Sigmoid colon (tissue), 6 donors: ENCODE measurements at regions not wholly inside any gene's neighbourhood (a gene's known extent, or its start where the extent isn't known, plus 50 kb on each side); places are given as distances from the start of the nearest gene placed in this dataset.

Experiments used
- DNase-seq: peaks from one replicate; pipeline ENCODE4 v3.0.0-alpha.2; 2019
- H3K27ac ChIP-seq, 4 donors: fragments of 200-600 bp; sonication (generic); one replicate each; pipeline ENCODE4 v1.5.1; 2016 to 2019; ENCODE audit warnings: mild to moderate bottlenecking in 1 of 4
- H3K27me3 ChIP-seq, 3 donors: fragments of 200-600 bp; sonication (generic); one replicate each; pipeline ENCODE4 v1.5.1; 2019; ENCODE audit warnings: mild to moderate bottlenecking in 1 of 3
- H3K36me3 ChIP-seq, 4 donors: fragments of 200-600 bp; sonication (generic); one replicate each; pipeline ENCODE4 v1.5.1; 2016 to 2019
- H3K4me1 ChIP-seq, 4 donors: fragments of 200-600 bp; sonication (generic); one replicate each; pipeline ENCODE4 v1.5.1; 2017 to 2019
- H3K4me3 ChIP-seq, 4 donors: fragments of 200-600 bp; sonication (generic); one replicate each; pipeline ENCODE4 v1.5.1; 2017 to 2019; ENCODE audit warnings: mild to moderate bottlenecking in 2 of 4, moderate library complexity in 1 of 4
- H3K9me3 ChIP-seq, 4 donors: fragments of 200-600 bp in 3 of 4; sonication (generic) in 3 of 4; one replicate each; pipeline versions ENCODE4 v1.5.1 to v1.6.1; 2013 to 2019
- EP300 ChIP-seq, 4 donors: sonication (generic); formaldehyde crosslinking; IDR thresholded peaks; one replicate each; pipeline ENCODE4 v1.6.1; 2017; ENCODE audit warnings: antibody characterized with exemption in 4 of 4
- POLR2A ChIP-seq, 2 donors: fragments of 450-650 bp; IDR thresholded peaks; one replicate each; pipeline ENCODE4 v1.6.1; 2016; ENCODE audit warnings: antibody characterized with exemption in 2 of 2, mild to moderate bottlenecking in 2 of 2, moderate library complexity in 2 of 2
- POLR2AphosphoS5 ChIP-seq, 4 donors: sonication (generic); formaldehyde crosslinking; IDR thresholded peaks; one replicate each; pipeline ENCODE4 v1.6.1; 2017; ENCODE audit warnings: antibody characterized with exemption in 4 of 4
- WGBS, 2 donors: extraction: QIAGEN DNeasy Blood & Tissue Kit; methylation state at CpG; one replicate each; pipeline ENCODE4 v1.1.7; 2013; 5-methylcytosine and 5-hydroxymethylcytosine counted together
- intact Hi-C: fragments of 100-400 bp; cut with DNase I; formaldehyde crosslinking; loops from one replicate; pipeline ENCODE4 v1.15.1; 2023
- TF ChIP-seq, protein P1 (sequence below), 4 experiments: fragments of 450-650 bp in 3 of 4; fragments of 200-600 bp in 1 of 4; IDR thresholded peaks; one replicate each; pipeline ENCODE4 v1.5.1; 2016 to 2019; ENCODE audit warnings: antibody characterized with exemption in 4 of 4, mild to moderate bottlenecking in 3 of 4, moderate library complexity in 2 of 4
- donor health status: healthy with polysubstance abuse.
- donor health status: healthy.

DNA sequence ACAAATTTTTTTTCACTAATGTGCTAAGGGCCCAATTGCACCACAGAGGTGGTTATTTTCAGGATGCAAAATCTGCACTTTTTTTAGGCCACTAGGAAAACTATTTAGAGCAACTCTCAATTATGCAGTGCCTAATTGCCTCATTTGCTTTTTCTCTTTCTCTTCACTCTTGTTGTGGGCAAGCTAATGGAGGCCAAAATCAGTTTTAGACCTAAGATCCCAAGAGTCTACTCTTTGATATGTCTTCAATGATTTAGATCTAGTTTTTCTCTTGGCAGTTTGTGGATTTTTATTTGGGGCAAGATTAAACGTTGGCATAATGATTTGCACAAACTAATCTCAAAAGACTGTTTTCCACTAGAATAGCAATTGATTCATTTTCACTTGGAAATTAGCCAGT lies 1996.9 kb downstream of the LRRC4C start:
- no peaks in the 10 kb centered on the region for H3K4me1 ChIP-seq
- intact Hi-C loops, result no loop called here
- H3K9me3 ChIP-seq, result no peaks in the 10 kb centered on the region
- no peak overlapping the region for H3K4me3 ChIP-seq
- DNase-seq, result no peak
- TF ChIP-seq, protein P1, sequence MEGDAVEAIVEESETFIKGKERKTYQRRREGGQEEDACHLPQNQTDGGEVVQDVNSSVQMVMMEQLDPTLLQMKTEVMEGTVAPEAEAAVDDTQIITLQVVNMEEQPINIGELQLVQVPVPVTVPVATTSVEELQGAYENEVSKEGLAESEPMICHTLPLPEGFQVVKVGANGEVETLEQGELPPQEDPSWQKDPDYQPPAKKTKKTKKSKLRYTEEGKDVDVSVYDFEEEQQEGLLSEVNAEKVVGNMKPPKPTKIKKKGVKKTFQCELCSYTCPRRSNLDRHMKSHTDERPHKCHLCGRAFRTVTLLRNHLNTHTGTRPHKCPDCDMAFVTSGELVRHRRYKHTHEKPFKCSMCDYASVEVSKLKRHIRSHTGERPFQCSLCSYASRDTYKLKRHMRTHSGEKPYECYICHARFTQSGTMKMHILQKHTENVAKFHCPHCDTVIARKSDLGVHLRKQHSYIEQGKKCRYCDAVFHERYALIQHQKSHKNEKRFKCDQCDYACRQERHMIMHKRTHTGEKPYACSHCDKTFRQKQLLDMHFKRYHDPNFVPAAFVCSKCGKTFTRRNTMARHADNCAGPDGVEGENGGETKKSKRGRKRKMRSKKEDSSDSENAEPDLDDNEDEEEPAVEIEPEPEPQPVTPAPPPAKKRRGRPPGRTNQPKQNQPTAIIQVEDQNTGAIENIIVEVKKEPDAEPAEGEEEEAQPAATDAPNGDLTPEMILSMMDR (IDR thresholded peaks at IDR 0.05), result no peak
- TF ChIP-seq POLR2A (IDR thresholded peaks at IDR 0.05), result no peak
- no peaks in the 10 kb centered on the region for H3K36me3 ChIP-seq
- H3K27ac ChIP-seq, result no peak overlapping the region
- WGBS, 2 donors, result 32 to 54% methylated on average over 1 of the region's 1 CpG
- H3K27me3 ChIP-seq, result no peaks in the 10 kb centered on the region

DNA sequence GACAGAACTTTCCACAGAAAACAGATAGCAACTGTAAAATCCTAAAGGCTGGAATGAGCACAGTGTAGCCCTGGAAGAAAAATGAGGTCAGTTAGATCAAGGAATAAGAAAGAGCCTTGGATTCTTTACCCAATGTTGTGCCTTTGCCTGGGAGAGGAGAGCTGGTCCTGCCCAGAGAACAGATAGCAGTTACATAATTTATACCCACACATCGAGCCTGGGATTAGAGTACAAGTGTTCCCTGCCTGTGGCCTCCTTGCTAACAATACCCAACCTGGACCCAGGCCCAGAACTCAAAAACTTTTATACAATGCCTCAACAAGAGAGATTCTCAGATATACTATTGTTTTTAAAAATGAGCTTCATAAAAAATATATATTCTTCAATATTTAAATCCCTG lies 1998.4 kb downstream of the LRRC4C start:
- Histone ChIP-seq H3K4me3 (no peak overlapping the region), H3K36me3 (no peaks in the 10 kb centered on the region), H3K27me3 (no peaks in the 10 kb centered on the region), H3K9me3 (no peaks in the 10 kb centered on the region), H3K4me1 (no peaks in the 10 kb centered on the region), H3K27ac (no peak overlapping the region)
- intact Hi-C loops, result no loop called here
- no peak for DNase-seq
- WGBS, 2 donors, result 61 to 69% methylated on average over 1 of the region's 1 CpG
- TF ChIP-seq POLR2A (IDR thresholded peaks at IDR 0.05) (no peak), POLR2AphosphoS5 (IDR thresholded peaks at IDR 0.05) (no peak), EP300 (IDR thresholded peaks at IDR 0.05) (no peak)
- TF ChIP-seq, protein P1 (IDR thresholded peaks at IDR 0.05), result no peak

DNA sequence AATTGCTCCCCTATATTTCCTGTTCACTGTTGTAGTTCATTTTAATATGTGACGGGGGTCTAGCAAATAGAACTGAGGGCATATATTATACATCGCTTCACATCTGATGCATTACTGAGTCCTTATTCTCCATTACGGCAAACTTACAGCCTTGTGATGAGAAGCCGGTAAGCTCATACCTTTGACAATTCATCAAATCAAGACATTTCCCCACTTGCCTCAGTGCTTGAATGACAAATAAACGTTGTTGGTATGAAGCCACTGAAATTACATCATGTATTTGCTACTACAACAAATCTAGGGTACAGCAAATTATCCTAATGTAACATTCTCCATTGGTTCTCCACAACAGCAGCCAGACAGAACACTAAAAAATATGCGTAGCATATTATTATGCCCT lies 1999.8 kb downstream of the LRRC4C start:
- Histone ChIP-seq H3K4me3 (no peak overlapping the region), H3K27me3 (no peaks in the 10 kb centered on the region), H3K36me3 (no peaks in the 10 kb centered on the region), H3K27ac (no peak overlapping the region), H3K4me1 (no peaks in the 10 kb centered on the region), H3K9me3 (no peaks in the 10 kb centered on the region)
- WGBS, 2 donors, result 79 to 86% methylated on average over 6 of the region's 6 CpGs
- intact Hi-C loops, result no loop called here
- TF ChIP-seq, protein P1 (IDR thresholded peaks at IDR 0.05), result no peak
- no peak for TF ChIP-seq EP300 (IDR thresholded peaks at IDR 0.05)
- no peak for TF ChIP-seq POLR2AphosphoS5 (IDR thresholded peaks at IDR 0.05)
- TF ChIP-seq POLR2A (IDR thresholded peaks at IDR 0.05), result no peak
- no peak for DNase-seq

DNA sequence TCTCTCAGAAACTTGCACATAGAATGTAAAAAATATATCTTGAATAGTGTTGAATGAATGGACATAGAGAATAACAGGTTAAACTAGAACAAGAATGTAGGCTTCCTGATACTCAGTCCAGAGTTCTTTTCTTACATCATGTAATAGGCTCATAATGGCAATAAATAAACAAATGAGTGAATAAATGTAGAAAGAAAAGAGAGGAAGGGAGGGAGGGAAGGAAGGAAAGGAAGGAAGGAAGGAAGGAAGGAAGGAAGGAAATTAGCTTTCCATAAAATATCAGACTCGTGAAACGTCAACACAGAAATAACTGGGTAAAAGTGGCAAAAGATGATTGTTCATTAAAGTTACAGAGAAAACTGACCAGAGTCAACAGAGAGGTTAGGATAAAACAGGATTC lies 2001.0 kb downstream of the LRRC4C start:
- no peaks in the 10 kb centered on the region for H3K9me3 ChIP-seq
- no peaks in the 10 kb centered on the region for H3K36me3 ChIP-seq
- 63 to 74% methylated on average over 2 of the region's 2 CpGs for WGBS, 2 donors
- no peaks in the 10 kb centered on the region for H3K27me3 ChIP-seq
- H3K4me1 ChIP-seq, result no peaks in the 10 kb centered on the region
- no peak for TF ChIP-seq EP300 (IDR thresholded peaks at IDR 0.05)
- TF ChIP-seq POLR2A (IDR thresholded peaks at IDR 0.05), result no peak
- TF ChIP-seq POLR2AphosphoS5 (IDR thresholded peaks at IDR 0.05), result no peak
- TF ChIP-seq, protein P1 (IDR thresholded peaks at IDR 0.05), result no peak
- intact Hi-C loops, result no loop called here
- no peak overlapping the region for H3K27ac ChIP-seq
- DNase-seq, result no peak
- no peak overlapping the region for H3K4me3 ChIP-seq

DNA sequence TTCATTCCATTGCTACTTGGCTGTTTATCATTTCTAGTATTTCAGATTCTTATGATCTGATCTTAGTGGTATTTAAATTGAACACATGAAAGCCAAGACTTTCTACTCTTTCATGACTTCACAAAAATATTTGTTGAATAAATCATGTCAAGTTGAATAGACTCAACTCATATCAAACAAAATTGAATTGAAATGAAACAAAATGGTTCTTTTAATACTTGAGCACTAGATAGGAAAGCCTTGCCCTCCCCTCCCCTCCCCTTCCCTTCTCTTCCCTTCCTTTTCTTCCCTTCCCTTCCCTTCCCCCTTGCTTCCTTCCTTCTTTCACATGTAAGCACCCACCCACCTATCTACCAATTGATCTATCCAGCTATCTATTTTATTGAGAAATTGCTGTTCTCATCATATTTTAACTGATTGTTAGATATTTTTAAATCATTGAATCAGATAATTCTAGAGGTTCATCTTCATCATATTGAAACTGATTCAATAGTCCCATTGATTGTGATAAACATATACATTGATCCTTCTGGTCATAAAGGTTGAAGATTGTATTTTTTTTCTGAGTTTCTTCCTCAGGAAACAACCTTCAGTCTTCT lies 2015.9 kb downstream of the LRRC4C start:
- no peaks in the 10 kb centered on the region for H3K27me3 ChIP-seq
- H3K36me3 ChIP-seq, result no peaks in the 10 kb centered on the region
- TF ChIP-seq POLR2AphosphoS5 (IDR thresholded peaks at IDR 0.05), result no peak
- no peak for TF ChIP-seq POLR2A (IDR thresholded peaks at IDR 0.05)
- no peak for TF ChIP-seq EP300 (IDR thresholded peaks at IDR 0.05)
- TF ChIP-seq, protein P1 (IDR thresholded peaks at IDR 0.05), result no peak
- DNase-seq, result no peak
- H3K4me1 ChIP-seq, result no peaks in the 10 kb centered on the region
- no peak overlapping the region for H3K27ac ChIP-seq
- no peaks in the 10 kb centered on the region for H3K9me3 ChIP-seq
- H3K4me3 ChIP-seq, result no peak overlapping the region
- intact Hi-C loops, result no loop called here
